Lower leg skin (tissue), 4 donors: ENCODE measurements at regions not wholly inside any gene's neighbourhood (a gene's known extent, or its start where the extent isn't known, plus 50 kb on each side); places are given as distances from the start of the nearest gene placed in this dataset.

Experiments used
- DNase-seq, 2 donors: peaks; one replicate each; pipeline ENCODE4 v3.0.0-alpha.2; 2019; ENCODE audit warnings: low spot score in 2 of 2
- H3K4me3 ChIP-seq: fragments of 200-600 bp; sonication (generic); 2 replicates; pipeline ENCODE4 v1.5.1; 2017; ENCODE audit warnings: mild to moderate bottlenecking, low read depth; ENCODE audit not compliant: poor library complexity, severe bottlenecking
- POLR2A ChIP-seq, 2 donors: fragments of 450-650 bp; IDR thresholded peaks; one replicate each; pipeline ENCODE4 v1.6.1; 2016 to 2017; ENCODE audit warnings: antibody characterized with exemption in 2 of 2, mild to moderate bottlenecking in 1 of 2, moderate library complexity in 1 of 2
- WGBS, 2 donors: methylation state at CpG; one replicate each; pipeline ENCODE4 v1.1.5; 2018; 5-methylcytosine and 5-hydroxymethylcytosine counted together
- intact Hi-C: fragments of 100-400 bp; cut with DNase I; formaldehyde crosslinking; loops from one replicate; pipeline ENCODE4 v1.15.0; 2023; ENCODE audit warnings: low total_unique reads
- TF ChIP-seq, protein P1 (sequence below), 3 donors: fragments of 450-650 bp; IDR thresholded peaks; one replicate each; pipeline ENCODE4 v1.5.1; 2016; ENCODE audit warnings: antibody characterized with exemption in 3 of 3, mild to moderate bottlenecking in 3 of 3, moderate library complexity in 2 of 3

DNA sequence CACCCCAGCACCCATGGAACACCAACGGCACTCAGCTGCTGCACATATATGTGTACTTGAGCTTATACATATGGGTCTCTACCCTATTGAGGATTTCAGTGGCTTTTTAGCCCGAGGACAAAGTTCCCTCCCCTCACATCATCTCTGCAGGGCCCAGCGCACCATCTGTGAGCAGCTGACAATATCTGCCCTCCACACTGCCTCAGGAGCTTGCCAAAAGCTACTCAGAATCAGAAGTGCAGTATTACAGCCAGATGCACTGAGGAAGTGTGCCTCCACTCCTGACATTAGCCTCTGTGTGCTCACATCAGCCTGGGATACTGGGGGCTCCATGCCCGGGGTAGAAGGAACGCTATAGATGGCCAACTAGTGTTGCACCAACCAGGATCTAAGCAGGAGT lies 903.9 kb downstream of the UQCRFS1 start:
- TF ChIP-seq POLR2A (IDR thresholded peaks at IDR 0.05), result no peak
- TF ChIP-seq, protein P1, sequence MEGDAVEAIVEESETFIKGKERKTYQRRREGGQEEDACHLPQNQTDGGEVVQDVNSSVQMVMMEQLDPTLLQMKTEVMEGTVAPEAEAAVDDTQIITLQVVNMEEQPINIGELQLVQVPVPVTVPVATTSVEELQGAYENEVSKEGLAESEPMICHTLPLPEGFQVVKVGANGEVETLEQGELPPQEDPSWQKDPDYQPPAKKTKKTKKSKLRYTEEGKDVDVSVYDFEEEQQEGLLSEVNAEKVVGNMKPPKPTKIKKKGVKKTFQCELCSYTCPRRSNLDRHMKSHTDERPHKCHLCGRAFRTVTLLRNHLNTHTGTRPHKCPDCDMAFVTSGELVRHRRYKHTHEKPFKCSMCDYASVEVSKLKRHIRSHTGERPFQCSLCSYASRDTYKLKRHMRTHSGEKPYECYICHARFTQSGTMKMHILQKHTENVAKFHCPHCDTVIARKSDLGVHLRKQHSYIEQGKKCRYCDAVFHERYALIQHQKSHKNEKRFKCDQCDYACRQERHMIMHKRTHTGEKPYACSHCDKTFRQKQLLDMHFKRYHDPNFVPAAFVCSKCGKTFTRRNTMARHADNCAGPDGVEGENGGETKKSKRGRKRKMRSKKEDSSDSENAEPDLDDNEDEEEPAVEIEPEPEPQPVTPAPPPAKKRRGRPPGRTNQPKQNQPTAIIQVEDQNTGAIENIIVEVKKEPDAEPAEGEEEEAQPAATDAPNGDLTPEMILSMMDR (IDR thresholded peaks at IDR 0.05), result no peak
- no peak overlapping the region for H3K4me3 ChIP-seq
- intact Hi-C loops, result no loop called here
- DNase-seq, result no peak
- WGBS, 2 donors, result 70 to 77% methylated on average over 5 of the region's 5 CpGs

DNA sequence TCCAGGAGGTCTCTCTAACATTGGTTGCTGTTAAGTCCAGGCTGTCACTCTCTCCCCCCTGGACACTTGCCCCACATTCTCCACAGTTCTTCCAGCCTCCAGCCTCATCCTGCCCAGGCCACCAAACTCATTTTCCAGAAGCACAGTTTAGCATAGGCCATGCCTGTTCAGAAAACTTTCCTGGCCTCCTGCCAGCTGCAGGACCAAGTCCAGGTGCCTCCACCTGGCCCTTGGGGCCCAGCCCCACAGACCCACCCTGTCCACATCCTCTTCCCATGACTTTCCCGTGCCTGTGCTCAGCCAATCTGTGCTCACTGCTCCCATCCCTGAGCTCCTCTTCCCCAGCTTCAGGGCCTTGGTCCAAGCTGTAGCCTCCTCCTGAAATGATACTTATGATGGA lies 905.0 kb downstream of the UQCRFS1 start:
- DNase-seq, result no peak
- whole genome bisulfite sequencing, 2 donors, result 56 to 58% methylated on average over 1 of the region's 1 CpG
- TF ChIP-seq POLR2A (IDR thresholded peaks at IDR 0.05), result no peak
- TF ChIP-seq, protein P1 (IDR thresholded peaks at IDR 0.05), result no peak
- no peak overlapping the region for H3K4me3 ChIP-seq
- intact Hi-C loops, result no loop called here

DNA sequence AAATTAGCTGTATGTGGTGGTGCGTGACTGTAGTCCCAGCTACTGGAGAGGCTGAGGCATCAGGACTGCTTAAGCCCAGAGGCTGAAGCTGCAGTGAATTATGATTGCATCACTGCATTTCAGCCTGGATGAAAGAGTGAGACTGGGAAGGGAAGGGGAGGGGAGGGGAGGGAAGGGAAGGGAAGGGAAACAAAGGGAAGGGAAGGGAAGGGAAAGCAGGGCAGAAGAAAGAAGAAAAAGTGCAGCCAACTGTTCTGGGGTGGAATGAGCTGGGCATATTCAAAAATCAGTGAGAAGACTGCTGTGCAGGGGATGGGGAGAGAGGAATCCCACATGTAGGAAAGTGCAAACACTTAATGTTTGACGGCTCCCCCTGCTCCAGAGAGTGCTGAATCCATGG lies 905.5 kb downstream of the UQCRFS1 start:
- TF ChIP-seq POLR2A (IDR thresholded peaks at IDR 0.05), result no peak
- intact Hi-C loops, result no loop called here
- DNase-seq, result no peak
- no peak overlapping the region for H3K4me3 ChIP-seq
- 69 to 77% methylated on average over 2 of the region's 2 CpGs for WGBS, 2 donors

DNA sequence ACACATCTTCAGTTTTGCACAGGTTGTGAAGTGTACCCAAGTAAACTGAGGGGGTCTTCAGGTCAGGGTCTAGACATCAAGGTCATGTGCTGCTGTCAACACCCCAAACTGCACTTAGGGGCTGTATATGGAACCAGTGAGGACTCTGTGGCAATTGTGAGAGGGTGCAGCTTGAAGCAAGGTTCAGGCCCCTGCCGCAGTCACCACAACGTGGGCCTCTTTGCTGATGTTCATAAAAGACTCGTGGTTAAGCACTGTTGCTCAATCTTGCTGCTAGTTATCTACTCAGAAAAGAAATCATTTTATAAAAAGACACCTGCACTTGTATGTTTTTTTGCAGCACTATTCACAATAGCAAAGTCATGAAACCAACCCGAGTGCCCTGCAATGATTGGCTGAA lies 907.4 kb downstream of the UQCRFS1 start:
- intact Hi-C loops, result no loop called here
- H3K4me3 ChIP-seq, result no peak overlapping the region
- peak in 1 of 2 donors; percentile 32 for DNase-seq
- TF ChIP-seq POLR2A (IDR thresholded peaks at IDR 0.05), result no peak
- TF ChIP-seq, protein P1 (IDR thresholded peaks at IDR 0.05), result no peak
- WGBS, 2 donors, result 73 to 88% methylated on average over 4 of the region's 4 CpGs

DNA sequence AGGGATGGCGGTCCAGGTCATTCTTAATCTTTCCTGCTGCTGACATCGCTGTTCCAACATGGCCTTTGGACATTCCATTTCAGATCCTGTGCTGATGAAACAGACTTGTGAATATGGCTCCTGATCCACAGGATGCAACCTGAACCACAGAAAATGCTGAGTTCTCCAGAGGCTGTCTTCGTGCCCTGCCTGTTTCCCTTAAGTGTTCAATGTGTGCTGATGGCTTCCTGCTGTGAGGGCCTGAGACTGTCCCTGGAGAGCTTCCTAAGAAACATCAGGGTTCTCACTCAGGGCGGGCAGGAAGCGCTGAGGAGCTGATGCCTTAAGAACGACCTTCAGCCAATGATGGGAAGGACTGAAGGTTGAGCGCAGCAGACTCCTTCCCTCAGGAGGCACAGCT lies 909.4 kb downstream of the UQCRFS1 start:
- TF ChIP-seq, protein P1 (IDR thresholded peaks at IDR 0.05), result no peak
- no peak for TF ChIP-seq POLR2A (IDR thresholded peaks at IDR 0.05)
- 73 to 81% methylated on average over 7 of the region's 7 CpGs for WGBS, 2 donors
- no peak overlapping the region for H3K4me3 ChIP-seq
- intact Hi-C loops, result no loop called here
- peak in 1 of 2 donors; percentile 57 for DNase-seq

DNA sequence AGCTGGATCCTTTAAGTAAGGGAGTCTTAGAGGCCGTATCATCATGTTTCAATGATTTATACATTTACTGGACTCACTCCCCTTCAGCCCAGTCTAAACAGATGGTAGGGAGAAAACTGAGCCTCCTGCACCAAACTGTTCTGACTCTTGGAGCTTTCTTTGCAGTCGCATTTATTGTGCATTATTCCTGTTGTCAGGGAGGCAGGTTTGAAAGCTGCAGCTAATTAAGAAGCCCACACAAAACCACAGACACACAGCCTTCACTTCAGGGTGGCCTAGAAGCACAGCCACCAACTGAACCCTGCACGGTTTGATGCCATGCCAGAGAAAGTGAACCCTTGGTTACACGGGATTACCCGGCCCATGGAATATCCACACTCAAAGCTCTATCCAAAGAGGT lies 911.0 kb downstream of the UQCRFS1 start:
- H3K4me3 ChIP-seq, result no peak overlapping the region
- TF ChIP-seq, protein P1 (IDR thresholded peaks at IDR 0.05), result no peak
- TF ChIP-seq POLR2A (IDR thresholded peaks at IDR 0.05), result no peak
- intact Hi-C loops, result no loop called here
- DNase-seq, result peak in 1 of 2 donors; percentile 3
- WGBS, 2 donors, result 58 to 64% methylated on average over 5 of the region's 5 CpGs
